Caco-2 (cell line): ENCODE measurements at regions not wholly inside any gene's neighbourhood (a gene's known extent, or its start where the extent isn't known, plus 50 kb on each side); places are given as distances from the start of the nearest gene placed in this dataset.

Source experiments
- BruUV-seq: library from RNA; stranded (reverse); fragments of 400-500 nt; replicated peaks from 2 replicates; lab custom pipeline; 2021; lab: Mats Ljungman, UMichigan
- CTCF ChIA-PET: fragments of 300-600 bp; sonication (Branson Sonifier 250); formaldehyde crosslinking; loops from one replicate; lab custom pipeline; 2022; ENCODE audit warnings: antibody characterized with exemption; lab: Charles Lee
- POLR2A ChIA-PET: fragments of 300-600 bp; sonication (Branson Sonifier 250); formaldehyde crosslinking; loops from one replicate; lab custom pipeline; 2022; ENCODE audit warnings: antibody characterized with exemption; lab: Charles Lee
- DNase-seq, 2 experiments: peaks; one replicate each; pipeline versions ENCODE4 v3.0.0 to v3.0.0-alpha.2; 2020 to 2022
- H3K27me3 ChIP-seq: replicated peaks from 2 replicates; pipeline ENCODE4 v1.6.0; 2011; ENCODE audit warnings: low read length; ENCODE audit not compliant: control insufficient read depth, insufficient read depth
- H3K36me3 ChIP-seq: 2 replicates; pipeline ENCODE4 v1.5.1; 2011; ENCODE audit warnings: low read length; ENCODE audit not compliant: control insufficient read depth, insufficient read depth
- H3K4me1 ChIP-seq: fragments of 250-450 bp; sonication (Bioruptor Pico); 2 replicates; pipeline ENCODE4 v1.5.1; 2020; ENCODE audit warnings: mild to moderate bottlenecking
- H3K4me3 ChIP-seq: 2 replicates; pipeline ENCODE4 v1.5.1; 2011; ENCODE audit warnings: low read depth, mild to moderate bottlenecking, control low read depth, low read length
- H3K9me3 ChIP-seq: fragments of 250-450 bp; sonication (Bioruptor Pico); 2 replicates; pipeline ENCODE4 v1.5.1; 2020; ENCODE audit warnings: mild to moderate bottlenecking, moderate library complexity
- H3K27ac Mint-ChIP-seq: one replicate; pipeline ENCODE4 v1.8.0; 2022; ENCODE audit warnings: mixed read lengths; ENCODE audit not compliant: unreplicated experiment
- H3K27me3 Mint-ChIP-seq: one replicate; pipeline ENCODE4 v1.8.0; 2022; ENCODE audit warnings: mixed read lengths; ENCODE audit not compliant: insufficient read depth, unreplicated experiment
- H3K36me3 Mint-ChIP-seq: one replicate; pipeline ENCODE4 v1.8.0; 2022; ENCODE audit warnings: mild to moderate bottlenecking, mixed read lengths; ENCODE audit not compliant: insufficient read depth, unreplicated experiment
- H3K4me1 Mint-ChIP-seq: one replicate; pipeline ENCODE4 v1.8.0; 2022; ENCODE audit warnings: low read depth, mixed read lengths; ENCODE audit not compliant: unreplicated experiment
- H3K4me3 Mint-ChIP-seq: one replicate; pipeline ENCODE4 v1.8.0; 2022; ENCODE audit warnings: mild to moderate bottlenecking, moderate library complexity, mixed read lengths; ENCODE audit not compliant: unreplicated experiment
- H3K9me3 Mint-ChIP-seq: one replicate; pipeline ENCODE4 v1.8.0; 2022; ENCODE audit warnings: mixed read lengths; ENCODE audit not compliant: unreplicated experiment
- CTCF ChIP-seq, 2 experiments: fragments of 200-600 bp in 1 of 2; IDR thresholded peaks; 1 replicate in 1 of 2; 2 replicates in 1 of 2; pipeline versions ENCODE4 v1.5.1 to v1.8.0; 2011 to 2022; ENCODE audit warnings: antibody characterized with exemption in 1 of 2, control low read depth in 1 of 2, inconsistent platforms in 1 of 2, low read depth in 1 of 2, low read length in 1 of 2, mild to moderate bottlenecking in 1 of 2, moderate library complexity in 1 of 2; ENCODE audit not compliant: insufficient read depth in 1 of 2, severe bottlenecking in 1 of 2, unreplicated experiment in 1 of 2
- intact Hi-C: fragments of 100-400 bp; cut with micrococcal nuclease; formaldehyde crosslinking; loops from one replicate; pipeline ENCODE4 v1.10.0; 2022; ENCODE audit not compliant: unreplicated experiment

GRCh38 chr2:111221701-111222100, 101.0 kb downstream of the BCL2L11 start:
- H3K4me3 ChIP-seq = no peak overlapping the region
- Mint-ChIP-seq H3K27ac (no peak overlapping the region), H3K4me3 (no peak overlapping the region), H3K27me3 (no peaks in the 10 kb centered on the region), H3K36me3 (peaks cover 5% of the 10 kb centered on the region), H3K9me3 (peaks cover 24% of the 10 kb centered on the region), H3K4me1 (no peaks in the 10 kb centered on the region)
- POLR2A ChIA-PET = no interaction called here
- H3K27me3 ChIP-seq = no peaks in the 10 kb centered on the region
- no TSS peak for BruUV-seq
- intact Hi-C loops = no loop called here
- DNase-seq = no peak
- CTCF ChIA-PET = no interaction called here
- no peak for TF ChIP-seq CTCF (IDR thresholded peaks at IDR 0.05; ENCODE audit: insufficient read depth in 1 of 2, low read depth in 1 of 2, low read length in 1 of 2, severe bottlenecking in 1 of 2, unreplicated experiment in 1 of 2)
- no peaks in the 10 kb centered on the region for H3K36me3 ChIP-seq
- H3K9me3 ChIP-seq = no peaks in the 10 kb centered on the region
- no peaks in the 10 kb centered on the region for H3K4me1 ChIP-seq

GRCh38 chr2:111222204-111222866, 101.6 kb downstream of the BCL2L11 start:
- TF ChIP-seq CTCF (IDR thresholded peaks at IDR 0.05; ENCODE audit: insufficient read depth in 1 of 2, low read depth in 1 of 2, low read length in 1 of 2, severe bottlenecking in 1 of 2, unreplicated experiment in 1 of 2) = no peak
- CTCF ChIA-PET = no interaction called here

GRCh38 chr2:111225856-111226255, 105.1 kb downstream of the BCL2L11 start:
- ChIA-PET CTCF (no interaction called here), POLR2A (no interaction called here)
- H3K9me3 Mint-ChIP-seq = peaks cover 24% of the 10 kb centered on the region
- peaks cover 5% of the 10 kb centered on the region for H3K36me3 Mint-ChIP-seq
- Histone ChIP-seq H3K4me1 (peaks cover 11% of the 10 kb centered on the region), H3K9me3 (0 out of 2 replicates have a peak, but pooled peaks cover 5% of the 10 kb centered on the region), H3K4me3 (no peak overlapping the region), H3K27me3 (no peaks in the 10 kb centered on the region), H3K36me3 (no peaks in the 10 kb centered on the region)
- H3K4me3 Mint-ChIP-seq = no peak overlapping the region
- no peak overlapping the region for H3K27ac Mint-ChIP-seq
- H3K27me3 Mint-ChIP-seq = no peaks in the 10 kb centered on the region
- H3K4me1 Mint-ChIP-seq = peaks cover 8% of the 10 kb centered on the region
- no TSS peak for BruUV-seq
- DNase-seq = no peak
- intact Hi-C loops = loop anchor here (2.0 kb wide), 1 partner anchor 47 kb away; no protein-coding TSS in a partner anchor
- no peak for TF ChIP-seq CTCF (IDR thresholded peaks at IDR 0.05; ENCODE audit: insufficient read depth in 1 of 2, low read depth in 1 of 2, low read length in 1 of 2, severe bottlenecking in 1 of 2, unreplicated experiment in 1 of 2)

More at GRCh38 chr2:111222204-111222866, 101.6 kb downstream of the BCL2L11 start:
- Mint-ChIP-seq H3K27me3 (no peaks in the 10 kb centered on the region), H3K36me3 (peaks cover 5% of the 10 kb centered on the region), H3K27ac (no peak overlapping the region), H3K9me3 (peaks cover 24% of the 10 kb centered on the region), H3K4me1 (no peaks in the 10 kb centered on the region), H3K4me3 (no peak overlapping the region)
- Histone ChIP-seq H3K4me1 (peaks cover 3% of the 10 kb centered on the region; the same call in 1 of the 2 replicates), H3K4me3 (no peak overlapping the region), H3K27me3 (no peaks in the 10 kb centered on the region), H3K9me3 (no peaks in the 10 kb centered on the region), H3K36me3 (no peaks in the 10 kb centered on the region)
- intact Hi-C loops = no loop called here
- POLR2A ChIA-PET = no interaction called here
- DNase-seq = no peak
- BruUV-seq = no TSS peak
